ENCODE measurements at regions not wholly inside any gene's neighbourhood (a gene's known extent, or its start where the extent isn't known, plus 50 kb on each side); places are given as distances from the start of the nearest gene placed in this dataset.

GRCh38 chr16:64545768-64546167, 576.1 kb downstream of the CDH11 start:
- no peak for TF ChIP-seq POLR2AphosphoS5 (IDR thresholded peaks at IDR 0.05)
- no peak for TF ChIP-seq CTCF (IDR thresholded peaks at IDR 0.05)

All from transverse colon (tissue), 4 donors.